HepG2 (cell line): ENCODE measurements at regions not wholly inside any gene's neighbourhood (a gene's known extent, or its start where the extent isn't known, plus 50 kb on each side); places are given as distances from the start of the nearest gene placed in this dataset.
A peak's percentile ranks its signal among the peaks of the same experiment; 100 is the strongest.
"Not testable (repeated sequence)": the region's sequence is repeated elsewhere in the genome, so short reads cannot be mapped to it uniquely, and the experiment has no call there.

ENCODE experiments used
- ATAC-seq: fragments of 200-7000 bp; cut with Tn5 transposase; 3 replicates; pipeline ENCODE4 v1.9.1; 2020; ENCODE audit warnings: mild to moderate bottlenecking, moderate library complexity
- BruUV-seq: library from RNA; stranded (reverse); fragments of 400-500 nt; replicated peaks from 2 replicates; lab custom pipeline; 2021; lab: Mats Ljungman, UMichigan
- CTCF ChIA-PET: fragments of 300-600 bp; formaldehyde crosslinking; extraction: SDS; loops from one replicate; lab custom pipeline; 2021; ENCODE audit warnings: low total read pairs, inconsistent platforms, low intra/inter-chr PET ratio; lab: Yijun Ruan, JAX
- POLR2A ChIA-PET: fragments of 350-600 bp; sonication (Branson Sonifier 250); formaldehyde crosslinking; loops from one replicate; lab custom pipeline; 2020; ENCODE audit warnings: antibody characterized with exemption, inconsistent platforms; lab: Yijun Ruan, JAX
- DNase-seq: peaks from one replicate; pipeline ENCODE4 v3.0.0-alpha.2; 2015; ENCODE audit warnings: low spot score
- FAIRE-seq: peaks from 3 replicates; lab custom pipeline; 2011; peaks lifted over from hg19 to GRCh38; lab: Jason Lieb, UNC
- H2AFZ ChIP-seq: one replicate; pipeline ENCODE4 v1.6.1; 2011; ENCODE audit warnings: low read length, inconsistent platforms
- H3K27ac ChIP-seq: fragments of 300-600 bp; 3 replicates; pipeline ENCODE4 v1.8.0; 2011; ENCODE audit warnings: mixed run types, mild to moderate bottlenecking, mixed read lengths, low read length, inconsistent platforms; ENCODE audit not compliant: insufficient read depth; ENCODE audit errors: extremely low read length
- H3K27me3 ChIP-seq, 2 experiments: fragments of 200-600 bp in 1 of 2; 2 replicates in 1 of 2; 3 replicates in 1 of 2; pipeline versions ENCODE4 v1.6.0 to v1.8.0; 2011; ENCODE audit warnings: low read length in 2 of 2, mild to moderate bottlenecking in 2 of 2, moderate library complexity in 2 of 2, inconsistent platforms in 1 of 2; ENCODE audit not compliant: insufficient read depth in 2 of 2, control insufficient read depth in 1 of 2
- H3K36me3 ChIP-seq, 2 experiments: fragments of 200-600 bp in 1 of 2; replicated peaks in 1 of 2; 2 replicates in 1 of 2; 3 replicates in 1 of 2; pipeline versions ENCODE4 v1.5.1 to v1.8.0; 2011; ENCODE audit warnings: low read length in 2 of 2, inconsistent platforms in 1 of 2; ENCODE audit not compliant: insufficient read depth in 2 of 2, control insufficient read depth in 1 of 2
- H3K4me1 ChIP-seq: 2 replicates; pipeline ENCODE4 v1.5.1; 2012; ENCODE audit warnings: low read length, inconsistent platforms; ENCODE audit not compliant: insufficient read depth
- H3K4me2 ChIP-seq: 2 replicates; pipeline ENCODE4 v1.6.0; 2011; ENCODE audit warnings: low read depth, low read length, inconsistent platforms
- H3K4me3 ChIP-seq, 3 experiments: fragments of 200-600 bp in 1 of 3; sonication (generic), shearing (Covaris generic) in 1 of 3; replicated peaks in 1 of 3; 2 replicates each; pipeline ENCODE4 v1.5.1; 2011 to 2016; ENCODE audit warnings: low read length in 3 of 3, inconsistent platforms in 2 of 3, low read depth in 2 of 3, mild to moderate bottlenecking in 2 of 3, control low read depth in 1 of 3, mixed read lengths in 1 of 3; ENCODE audit not compliant: insufficient read depth in 1 of 3
- H3K79me2 ChIP-seq: one replicate; pipeline ENCODE4 v1.6.1; 2011; ENCODE audit warnings: low read length, inconsistent platforms; ENCODE audit not compliant: insufficient read depth
- H3K9ac ChIP-seq: 2 replicates; pipeline ENCODE4 v1.6.0; 2011; ENCODE audit warnings: mild to moderate bottlenecking, low read depth, low read length, inconsistent platforms; ENCODE audit not compliant: insufficient read depth
- H3K9me3 ChIP-seq: 2 replicates; pipeline ENCODE4 v1.5.1; 2012; ENCODE audit warnings: mild to moderate bottlenecking, low read length
- H4K20me1 ChIP-seq: 2 replicates; pipeline ENCODE4 v1.6.0; 2011; ENCODE audit warnings: inconsistent platforms, mild to moderate bottlenecking, low read length, moderate library complexity; ENCODE audit not compliant: insufficient read depth
- MAFK ChIP-seq, 2 experiments: IDR thresholded peaks in 1 of 2; conservative IDR thresholded peaks in 1 of 2; 2 replicates each; pipeline ENCODE4 v1.6.1; 2011; ENCODE audit warnings: improper control_type of control experiment in 2 of 2, low read length in 2 of 2
- NFE2L2 ChIP-seq: fragments of 150-350 bp; IDR thresholded peaks from 2 replicates; pipeline ENCODE4 v1.6.1; 2014; ENCODE audit warnings: low read length
- ZNF142 ChIP-seq: sonication (generic); formaldehyde crosslinking; IDR thresholded peaks from 2 replicates; pipeline ENCODE4 v1.4.0; 2020; ENCODE audit warnings: missing genetic modification reagents
- WGBS: methylation state at CpG from one replicate; pipeline ENCODE4 v1.1.6; 2017; ENCODE audit warnings: low lambda C conversion rate; 5-methylcytosine and 5-hydroxymethylcytosine counted together
- in situ Hi-C: cut with HindIII; loops from 2 replicates; pipeline ENCODE4 v1.10.0; 2017; ENCODE audit warnings: low pct_unique_long_range_greater_than_20kb; ENCODE audit not compliant: extremely low pct_ligation_motif_present
- intact Hi-C: fragments of 100-400 bp; cut with micrococcal nuclease; formaldehyde crosslinking; loops from one replicate; pipeline ENCODE4 v1.10.0; 2022; ENCODE audit not compliant: unreplicated experiment

- TF ChIP-seq ZNF142 (CRISPR knock-in tag): no peak
These were observed 451.7 kb upstream of the PITX2 start (continued) for GRCh38 chr4:111074523-111075114.

DNA sequence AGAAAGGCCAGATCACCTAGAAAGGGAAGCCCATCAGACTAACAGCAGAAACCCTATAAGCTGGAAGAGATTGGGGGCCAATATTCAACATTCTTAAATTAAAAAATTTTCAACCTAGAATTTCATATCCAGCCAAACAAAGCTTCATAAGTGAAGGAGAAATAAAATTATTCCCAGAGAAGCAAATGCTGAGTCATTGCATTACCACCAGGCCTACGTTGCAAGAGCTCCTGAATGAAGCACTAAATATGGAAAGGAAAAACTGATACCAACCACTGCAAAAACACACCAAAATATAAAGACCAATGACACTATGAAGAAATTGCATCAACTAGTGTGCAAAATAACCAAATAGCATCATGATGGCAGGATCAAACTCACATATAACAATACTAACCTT lies 453.4 kb upstream of the PITX2 start:
- H3K9ac ChIP-seq, in situ Hi-C loops, intact Hi-C loops, FAIRE-seq, H3K4me2 ChIP-seq, DNase-seq, H3K4me3 ChIP-seq, H3K4me1 ChIP-seq, BruUV-seq, ATAC-seq, POLR2A ChIA-PET, H3K9me3 ChIP-seq, H4K20me1 ChIP-seq, H3K79me2 ChIP-seq, CTCF ChIA-PET, H2AFZ ChIP-seq, H3K27ac ChIP-seq, H3K36me3 ChIP-seq, H3K27me3 ChIP-seq: not testable (repeated sequence)
- 0% methylated on average over 1 of the region's 1 CpG for whole genome bisulfite sequencing
- TF ChIP-seq NFE2L2: peak; percentile 54; the same call in 1 of the 2 replicates
- TF ChIP-seq MAFK (conservative IDR thresholded peaks at IDR 0.05 in 1 of 2, IDR thresholded peaks at IDR 0.05 in 1 of 2; ENCODE audit: low read length in 2 of 2): 0 out of 4 replicates have a peak, but pooled peaks of 1 of the 2 experiments have one; percentile 12
